GM03348 (cell line): ENCODE measurements at regions not wholly inside any gene's neighbourhood (a gene's known extent, or its start where the extent isn't known, plus 50 kb on each side); places are given as distances from the start of the nearest gene placed in this dataset.

Experiments
- DNase-seq: peaks from one replicate; pipeline ENCODE4 v3.0.0; 2012; ENCODE audit warnings: low spot score

DNA sequence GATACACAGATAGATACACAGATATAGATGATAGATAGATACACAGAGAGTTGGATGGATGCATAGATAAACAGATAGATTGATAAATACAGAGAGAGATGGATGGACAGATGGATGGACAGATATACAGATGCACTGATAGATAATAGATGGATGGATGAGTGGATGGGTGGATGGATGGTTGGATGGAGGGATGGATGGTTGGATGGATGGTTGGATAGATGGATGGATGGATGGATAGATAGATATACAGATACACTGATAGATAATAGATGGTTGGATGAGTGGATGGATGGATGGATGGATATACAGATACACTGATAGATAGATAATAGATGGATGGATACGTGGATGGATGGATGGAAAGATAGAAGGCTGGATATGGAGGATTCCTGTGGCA, 290.0 kb upstream of the SHH start:
- no peak for DNase-seq

DNA sequence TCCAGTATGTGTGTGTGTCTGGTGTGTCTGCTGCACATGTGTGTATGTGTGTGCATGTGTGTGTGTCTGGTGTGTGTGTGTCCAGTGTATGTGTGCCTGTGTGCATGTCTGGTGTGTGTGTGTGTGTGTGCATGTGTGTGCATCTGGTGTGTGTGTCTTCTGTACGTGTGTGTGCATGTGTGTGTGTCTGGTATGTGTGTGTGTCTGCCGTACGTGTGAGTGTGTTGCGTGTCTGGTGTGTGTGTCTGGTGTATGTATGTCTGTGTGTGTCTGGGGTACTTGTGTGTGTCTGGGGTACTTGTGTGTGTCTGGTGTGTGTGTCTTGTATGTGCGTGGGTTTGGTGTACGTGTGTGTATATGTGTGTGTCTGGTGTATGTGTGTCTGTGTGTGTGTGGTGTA, 289.1 kb upstream of the SHH start:
- no peak for DNase-seq

DNA sequence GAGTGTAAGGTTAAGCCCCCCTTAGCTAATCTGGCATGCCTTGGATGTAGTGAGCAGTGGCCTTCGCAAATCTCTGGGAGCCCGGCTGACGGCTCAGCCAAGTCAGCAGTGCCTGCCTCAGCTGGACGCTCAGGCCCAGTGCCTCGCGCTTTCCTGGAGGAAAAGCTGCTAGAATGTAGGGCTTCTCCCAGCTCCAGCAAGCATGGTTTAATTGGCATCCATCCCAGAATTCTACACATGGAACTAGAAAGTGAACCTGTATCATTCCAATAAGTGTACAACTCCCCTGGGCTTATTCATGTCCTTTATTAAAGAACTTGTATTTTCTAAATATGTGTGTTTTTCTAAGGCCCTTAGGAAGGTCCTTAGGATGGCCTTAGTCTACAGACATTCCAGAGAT, 287.8 kb upstream of the SHH start:
- DNase-seq = no peak

DNA sequence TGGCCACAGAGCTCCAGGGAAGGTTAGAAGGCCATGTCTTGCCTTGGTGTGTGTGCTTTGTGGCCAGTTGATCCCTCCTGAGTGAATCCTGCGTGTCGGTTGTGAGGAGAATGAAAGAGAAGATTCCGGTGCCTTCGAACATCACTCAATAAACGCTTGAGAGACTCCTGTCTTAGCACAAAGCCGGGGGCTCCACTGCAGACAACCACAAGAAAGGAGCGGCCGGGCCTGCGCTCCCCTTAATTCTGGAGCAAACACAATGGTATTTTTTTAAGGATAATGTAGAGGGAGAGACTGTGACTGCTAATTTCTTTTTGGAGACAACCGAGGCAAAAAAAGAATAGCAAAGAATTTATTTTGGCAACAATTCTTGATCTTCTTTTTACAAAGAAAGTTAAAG, 286.8 kb upstream of the SHH start:
- DNase-seq = no peak

DNA sequence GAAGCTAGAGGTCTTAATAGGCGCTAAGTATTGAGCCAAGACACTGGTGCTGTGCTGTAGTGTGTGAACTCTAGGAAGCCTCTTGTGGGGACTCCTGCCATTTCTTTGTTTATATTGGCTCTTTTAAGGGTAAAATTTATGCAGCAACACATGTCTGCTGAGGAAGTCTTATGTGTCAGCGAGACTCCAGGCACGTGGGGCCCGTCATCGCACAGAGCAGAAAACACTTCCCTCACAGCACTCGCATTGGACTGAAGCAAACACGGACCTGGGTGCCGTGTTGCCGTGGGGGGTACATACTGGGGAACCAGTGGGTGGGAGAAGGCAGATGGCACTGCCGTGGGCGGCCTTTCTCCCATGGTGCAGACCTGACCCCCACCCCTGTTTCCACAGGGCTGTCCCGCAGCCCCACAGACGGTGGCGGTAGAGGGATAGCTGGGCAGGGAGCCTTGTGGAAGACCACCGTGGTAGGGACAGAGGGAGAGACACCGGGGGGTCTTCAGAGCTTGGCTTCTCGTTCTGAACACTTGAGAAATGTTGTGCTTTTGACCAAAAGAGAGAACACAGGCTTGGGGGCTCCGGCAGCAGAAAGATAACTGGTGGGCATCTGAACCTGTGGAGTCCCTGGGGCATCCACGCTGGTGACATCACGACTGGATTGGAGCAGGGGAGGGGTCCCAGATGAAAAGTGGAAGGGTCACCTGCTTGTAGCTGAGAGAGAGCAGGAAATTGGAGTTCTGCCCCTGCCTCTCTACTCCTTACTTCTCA, 284.7 kb upstream of the SHH start:
- no peak for DNase-seq

DNA sequence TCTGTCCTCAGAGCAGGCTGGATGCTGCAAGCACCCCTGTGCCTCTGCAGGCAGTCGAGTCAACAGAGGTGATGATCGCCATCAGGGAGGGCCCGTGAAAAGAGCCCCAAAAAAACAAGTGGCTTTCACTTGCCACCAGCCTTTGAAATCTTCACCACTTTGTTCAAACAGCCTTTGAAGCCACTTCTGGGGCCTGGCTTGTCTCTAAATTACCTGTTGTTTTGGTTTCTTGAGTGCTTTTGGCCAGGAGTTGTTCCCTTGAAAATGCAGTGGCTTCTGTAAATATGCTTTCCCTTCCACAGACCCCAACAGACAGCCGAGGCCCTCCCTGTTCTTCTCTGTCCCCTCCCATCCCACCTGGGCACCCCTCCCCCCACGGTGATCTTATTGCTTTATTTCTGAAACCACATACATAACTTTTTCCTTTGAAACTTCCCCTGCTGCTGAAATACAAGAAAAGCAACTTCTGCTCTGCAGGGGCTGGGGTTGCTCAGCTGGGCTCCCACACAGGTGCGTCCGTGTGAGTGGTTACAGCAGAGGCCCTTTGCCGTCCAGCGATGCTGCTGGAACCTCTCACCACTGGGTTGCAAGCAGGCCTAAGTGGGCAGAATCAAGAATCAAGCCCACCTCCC, 283.8 kb upstream of the SHH start:
- DNase-seq = no peak

GRCh38 chr7:156094350-156095146, 282.3 kb upstream of the SHH start:
- DNase-seq = no peak

DNA sequence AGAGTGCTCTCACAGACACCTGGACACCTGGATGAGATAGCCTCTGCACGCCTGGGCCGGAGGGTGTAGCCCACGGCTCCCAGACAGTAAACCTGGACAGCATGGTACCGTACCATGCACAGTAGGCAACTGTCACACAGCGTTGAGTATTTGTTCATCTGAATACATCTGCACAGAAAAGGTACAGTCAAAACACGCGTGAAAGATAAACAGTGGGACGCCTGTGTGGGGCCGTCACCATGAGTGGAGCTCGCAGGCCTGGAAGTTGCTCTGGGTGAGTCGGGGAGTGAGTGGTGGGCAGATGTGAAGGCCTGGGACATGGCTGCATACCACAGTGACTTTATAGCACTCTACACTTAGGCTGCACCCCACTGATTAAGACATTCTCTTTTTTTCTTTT, 280.0 kb upstream of the SHH start:
- no peak for DNase-seq

DNA sequence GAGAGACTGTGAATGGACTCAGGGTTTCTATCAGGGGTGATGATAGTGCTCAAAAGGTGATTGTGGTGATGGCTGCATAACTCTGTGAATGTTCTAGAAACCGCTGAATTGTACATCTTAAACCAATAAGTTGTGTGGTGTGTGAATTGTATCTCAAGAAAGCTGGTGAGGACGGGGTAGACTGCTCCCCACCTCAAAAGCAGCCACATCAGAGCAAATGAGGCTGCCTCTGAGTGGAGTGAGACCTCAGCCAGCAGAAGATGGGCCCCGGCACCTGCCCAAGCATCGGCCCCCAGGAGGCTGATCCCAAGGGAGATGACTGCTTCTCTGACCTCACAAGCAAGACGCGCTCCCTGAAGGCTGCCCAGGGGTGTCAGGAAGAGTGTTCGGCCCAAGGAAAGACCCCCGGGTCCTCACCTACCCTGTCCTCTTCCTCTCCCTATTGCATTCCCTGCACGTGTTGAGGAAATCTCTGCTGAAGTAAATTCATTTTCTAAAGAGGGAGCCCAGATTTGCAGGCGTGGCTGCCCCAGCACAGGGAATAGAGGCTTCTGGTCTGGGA, 279.3 kb upstream of the SHH start:
- DNase-seq = no peak

GRCh38 chr7:156090988-156091387, 278.7 kb upstream of the SHH start:
- no peak for DNase-seq

DNA sequence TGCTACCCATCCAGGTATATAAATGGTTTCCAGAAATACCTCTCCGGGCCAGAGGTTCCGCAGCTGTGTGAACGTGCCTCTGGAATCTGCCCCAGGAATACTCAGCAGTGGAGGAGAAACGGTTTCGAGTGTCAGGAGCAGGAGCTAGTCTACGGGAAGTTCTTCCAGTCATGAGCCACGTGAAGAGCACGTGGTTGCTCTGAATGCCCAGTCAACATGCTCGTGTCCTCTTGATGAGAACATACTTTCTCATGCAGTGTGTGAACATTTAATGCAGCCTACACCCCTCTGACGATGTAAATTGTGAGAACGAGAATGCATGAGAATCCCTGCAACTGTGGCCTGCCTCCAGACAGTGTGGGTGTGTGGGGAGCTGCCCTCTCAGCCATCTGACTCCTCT, 277.0 kb upstream of the SHH start:
- no peak for DNase-seq

GRCh38 chr7:156088115-156088514, 275.9 kb upstream of the SHH start:
- DNase-seq = no peak

- DNase-seq = no peak
These were observed 270.1 kb upstream of the SHH start for GRCh38 chr7:156082048-156083040.

GRCh38 chr7:156080596-156080995, 268.3 kb upstream of the SHH start:
- DNase-seq = no peak

DNA sequence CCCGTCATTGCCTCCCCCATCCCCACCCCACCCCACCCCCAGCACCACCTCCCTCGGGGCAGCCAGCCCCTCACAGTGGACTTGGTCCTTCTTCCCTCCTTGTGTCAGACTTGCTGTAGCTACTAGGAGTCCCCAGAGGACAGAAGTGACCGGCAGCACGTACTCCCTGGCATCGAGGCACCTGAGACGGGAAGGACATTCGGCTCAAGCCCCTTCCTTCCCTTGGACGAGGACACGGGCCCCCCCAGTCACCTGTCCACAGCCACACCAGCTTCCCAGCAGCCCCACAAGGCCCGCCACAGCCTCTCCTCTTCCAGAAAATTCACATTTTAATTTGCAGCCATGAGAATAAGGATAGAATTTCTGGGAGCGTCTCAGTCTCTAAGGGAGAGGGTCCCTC, 267.8 kb upstream of the SHH start:
- DNase-seq = no peak

DNA sequence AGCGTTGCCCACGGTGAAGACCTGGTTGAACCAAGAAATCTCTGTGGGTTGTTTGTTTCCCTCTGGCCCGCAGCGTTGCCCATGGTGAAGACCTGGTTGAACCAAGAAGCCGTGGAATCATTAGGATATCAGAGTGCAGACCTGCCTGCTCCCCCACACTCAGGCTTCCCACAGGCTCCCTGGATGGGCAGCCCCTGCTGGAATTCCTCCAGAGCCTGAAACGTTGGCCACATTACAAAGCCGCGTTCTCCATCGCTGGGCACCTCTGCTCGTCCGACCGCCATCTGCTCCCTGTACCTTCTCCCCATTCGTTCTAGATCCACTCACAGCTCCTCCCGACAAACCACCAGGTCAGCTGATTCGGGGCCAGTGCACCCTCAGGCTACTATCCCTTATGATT, 266.9 kb upstream of the SHH start:
- no peak for DNase-seq

DNA sequence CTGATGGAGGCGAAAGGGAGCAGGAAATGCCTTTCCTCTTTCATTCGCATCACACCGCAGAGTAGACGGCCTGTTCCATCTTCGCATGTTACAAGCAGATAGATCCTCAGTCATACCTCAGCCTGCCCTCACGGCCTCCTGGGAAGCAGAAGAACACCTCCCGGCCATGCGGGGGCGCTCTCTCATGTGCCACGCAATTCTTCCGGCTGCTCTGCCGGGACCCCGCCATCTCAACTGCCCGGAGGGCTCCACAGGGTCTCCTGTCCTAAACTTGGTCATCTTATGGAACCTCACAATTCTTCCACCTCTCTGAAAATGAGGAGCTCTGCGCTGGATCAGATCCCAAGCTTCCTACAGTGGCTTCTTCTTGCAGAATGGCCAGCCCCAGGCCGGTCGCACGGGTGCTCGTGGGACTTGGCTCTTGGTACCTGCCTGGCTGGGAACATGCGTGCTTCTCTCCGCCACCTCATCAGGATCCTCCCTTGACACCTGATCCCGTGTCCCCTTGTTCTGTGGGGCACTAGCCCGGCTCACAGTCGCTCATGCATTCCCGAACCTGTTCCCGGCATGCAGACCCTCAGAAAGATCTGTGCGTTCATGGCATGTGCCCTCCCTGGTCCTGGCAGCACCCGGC, 262.8 kb upstream of the SHH start:
- no peak for DNase-seq

DNA sequence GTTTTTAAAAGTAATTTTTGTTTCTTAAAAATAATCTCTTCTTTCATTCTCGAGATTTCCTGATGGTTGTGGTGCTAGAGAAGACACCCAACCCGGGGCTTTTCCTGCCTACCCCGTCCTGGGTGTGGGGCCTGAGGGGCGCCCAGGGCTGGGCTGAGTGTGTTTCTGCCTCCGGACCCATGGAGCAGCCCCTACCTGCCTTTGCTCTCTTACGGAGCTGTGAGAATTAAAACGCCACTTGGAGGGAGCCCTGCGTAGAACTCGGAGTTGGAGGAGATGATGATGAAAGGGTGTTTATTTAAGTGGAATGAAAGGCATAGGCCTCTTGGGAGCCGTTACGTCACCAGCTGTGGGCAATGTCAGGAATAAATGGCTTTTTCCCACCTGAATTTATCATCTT, 261.8 kb upstream of the SHH start:
- DNase-seq = no peak

DNA sequence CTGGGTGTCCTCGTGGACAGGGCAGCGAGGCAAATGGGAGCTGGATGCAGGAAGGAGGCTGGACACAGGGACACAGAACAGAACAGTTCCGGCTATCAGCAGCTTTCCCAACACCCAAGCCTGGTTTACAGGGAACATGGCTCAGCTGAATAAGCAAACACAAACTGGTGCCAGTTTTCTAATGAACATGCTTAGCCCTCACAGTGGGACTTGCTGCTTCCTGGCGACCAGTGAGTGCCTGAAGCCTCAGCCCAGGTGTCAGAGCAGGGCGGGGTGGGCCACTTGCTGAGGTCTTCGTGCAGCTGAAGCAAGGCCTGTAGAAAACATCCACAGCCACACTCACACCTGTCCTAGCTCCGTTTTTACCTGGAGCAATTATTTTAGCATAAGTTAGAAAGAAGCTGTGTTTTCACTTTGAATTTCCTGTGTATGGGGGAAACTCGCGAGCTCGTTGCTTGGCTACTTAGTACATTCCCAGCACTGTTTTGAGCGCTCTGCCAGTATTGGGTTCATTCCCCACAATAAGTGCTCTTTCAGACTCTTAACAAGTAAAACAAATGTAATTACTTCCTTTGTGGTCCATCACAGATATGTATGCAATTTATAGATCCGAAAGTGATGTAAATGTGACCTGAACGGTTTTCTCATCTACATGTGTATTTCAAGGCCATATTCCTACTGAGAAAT, 261.2 kb upstream of the SHH start:
- no peak for DNase-seq

GRCh38 chr7:156071612-156072011, 259.3 kb upstream of the SHH start:
- DNase-seq = no peak

DNA sequence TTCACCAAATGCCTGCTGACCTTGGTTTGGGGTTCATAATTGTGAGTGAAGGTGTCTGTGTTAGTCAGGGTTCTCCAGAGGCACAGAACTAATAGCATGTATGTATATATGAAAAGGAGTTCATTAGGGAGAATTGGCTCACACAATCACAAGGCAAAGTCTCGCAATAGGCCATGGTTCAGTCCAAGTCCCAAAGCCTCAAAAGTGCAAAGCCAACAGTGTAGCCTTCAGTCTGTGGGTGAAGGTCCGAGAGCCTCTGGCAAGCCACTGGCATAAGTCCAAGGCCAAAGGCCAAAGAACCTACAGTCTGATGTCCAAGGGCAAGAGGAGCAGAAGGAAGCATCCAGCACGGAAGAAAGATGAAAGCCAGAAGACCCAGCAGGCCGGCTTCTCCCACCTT, 257.6 kb upstream of the SHH start:
- no peak for DNase-seq
